Keratinocyte (primary cell): ENCODE measurements at regions not wholly inside any gene's neighbourhood (a gene's known extent, or its start where the extent isn't known, plus 50 kb on each side); places are given as distances from the start of the nearest gene placed in this dataset.

Source experiments
- DNase-seq: peaks from one replicate; pipeline ENCODE4 v3.0.0-alpha.2; 2011; ENCODE audit warnings: low read depth, missing footprints, low spot score
- FAIRE-seq: peaks from 2 replicates; lab custom pipeline; 2011; peaks lifted over from hg19 to GRCh38; lab: Jason Lieb, UNC
- H2AFZ ChIP-seq: 2 replicates; pipeline ENCODE4 v1.6.0; 2012; ENCODE audit warnings: low read length, control low read depth, inconsistent platforms; ENCODE audit not compliant: control insufficient read depth
- H3K27ac ChIP-seq: 2 replicates; pipeline ENCODE4 v1.5.1; 2011; ENCODE audit warnings: low read length; ENCODE audit not compliant: control insufficient read depth, insufficient read depth
- H3K27me3 ChIP-seq: 3 replicates; pipeline ENCODE4 v1.6.0; 2011; ENCODE audit warnings: low read length; ENCODE audit not compliant: control insufficient read depth, insufficient read depth; ENCODE audit errors: extremely low read depth
- H3K36me3 ChIP-seq, 2 experiments: 2 replicates in 1 of 2; 3 replicates in 1 of 2; pipeline ENCODE4 v1.5.1; 2011; ENCODE audit warnings: low read length in 2 of 2, mild to moderate bottlenecking in 1 of 2; ENCODE audit not compliant: control insufficient read depth in 2 of 2, insufficient read depth in 2 of 2; ENCODE audit errors: extremely low read depth in 1 of 2
- H3K4me1 ChIP-seq: 3 replicates; pipeline ENCODE4 v1.5.1; 2011; ENCODE audit warnings: low read length; ENCODE audit not compliant: control insufficient read depth, insufficient read depth; ENCODE audit errors: extremely low read depth
- H3K4me2 ChIP-seq: 3 replicates; pipeline ENCODE4 v1.6.0; 2011; ENCODE audit warnings: low read depth, low read length; ENCODE audit not compliant: control insufficient read depth, insufficient read depth; ENCODE audit errors: extremely low read depth
- H3K4me3 ChIP-seq, 3 experiments: fragments of 200-600 bp in 1 of 3; sonication (generic) in 1 of 3; 2 replicates in 2 of 3; 3 replicates in 1 of 3; pipeline ENCODE4 v1.5.1; 2011 to 2016; ENCODE audit warnings: low read length in 3 of 3, mild to moderate bottlenecking in 3 of 3, control low read depth in 2 of 3, inconsistent platforms in 1 of 3, low read depth in 1 of 3, mixed read lengths in 1 of 3, mixed run types in 1 of 3, moderate library complexity in 1 of 3; ENCODE audit not compliant: control insufficient read depth in 2 of 3, insufficient read depth in 2 of 3; ENCODE audit errors: extremely low read depth in 1 of 3
- H3K79me2 ChIP-seq: 2 replicates; pipeline ENCODE4 v1.6.0; 2012; ENCODE audit warnings: low read length; ENCODE audit not compliant: control insufficient read depth, insufficient read depth
- H3K9ac ChIP-seq: 3 replicates; pipeline ENCODE4 v1.6.0; 2011; ENCODE audit warnings: low read length; ENCODE audit not compliant: control insufficient read depth, insufficient read depth; ENCODE audit errors: extremely low read depth
- H3K9me1 ChIP-seq: 3 replicates; pipeline ENCODE4 v1.6.0; 2011; ENCODE audit warnings: low read length; ENCODE audit not compliant: control insufficient read depth, insufficient read depth; ENCODE audit errors: extremely low read depth
- H3K9me3 ChIP-seq: 2 replicates; pipeline ENCODE4 v1.5.1; 2012; ENCODE audit warnings: low read depth, low read length; ENCODE audit not compliant: control insufficient read depth
- H4K20me1 ChIP-seq: 3 replicates; pipeline ENCODE4 v1.6.0; 2011; ENCODE audit warnings: low read length; ENCODE audit not compliant: control insufficient read depth, insufficient read depth; ENCODE audit errors: extremely low read depth
- EZH2 ChIP-seq: IDR thresholded peaks from one replicate; pipeline ENCODE4 v1.6.1; 2012; ENCODE audit warnings: inconsistent platforms, mild to moderate bottlenecking, low read length, moderate library complexity
- dilution Hi-C: fragments of 300-500 bp; cut with MboI; formaldehyde crosslinking; loops from one replicate; pipeline ENCODE4 v1.7.0; 2020; ENCODE audit warnings: low sequenced_read_pairs; ENCODE audit not compliant: extremely low pct_ligation_motif_present
- TF ChIP-seq, protein P1 (sequence below), 3 experiments: IDR thresholded peaks in 1 of 3; conservative IDR thresholded peaks in 1 of 3; optimal IDR thresholded peaks in 1 of 3; 2 replicates in 2 of 3; 3 replicates in 1 of 3; pipeline versions ENCODE3 to v1.5.1; 2011; ENCODE audit warnings: low read length in 3 of 3, mild to moderate bottlenecking in 3 of 3, moderate library complexity in 2 of 3, control low read depth in 1 of 3, inconsistent platforms in 1 of 3; ENCODE audit not compliant: insufficient read depth in 2 of 3; ENCODE audit errors: extremely low read depth in 1 of 3

DNA sequence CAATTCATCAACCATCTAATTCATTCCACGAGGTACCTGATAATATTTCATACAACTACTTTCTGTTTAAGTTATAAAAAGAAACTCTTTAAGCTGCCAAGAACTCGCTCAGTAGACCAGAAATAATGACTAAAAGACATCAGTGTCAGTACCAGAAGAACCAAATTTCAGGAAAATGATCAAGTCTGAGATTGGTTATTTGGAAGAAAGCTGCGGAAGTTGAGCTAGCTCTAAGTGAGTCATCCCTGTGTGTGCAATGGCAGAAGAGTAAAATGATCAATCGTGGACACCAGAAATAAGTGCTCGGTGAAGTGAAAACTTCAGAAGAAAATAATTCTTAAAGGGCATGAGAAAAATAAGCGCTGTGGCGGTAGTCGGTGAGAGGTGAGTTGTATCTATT lies 933.2 kb upstream of the CHORDC1 start:
- H3K36me3 ChIP-seq: no peaks in the 10 kb centered on the region
- peaks cover 14% of the 10 kb centered on the region for H3K4me1 ChIP-seq
- H4K20me1 ChIP-seq: no peaks in the 10 kb centered on the region
- H3K79me2 ChIP-seq: no peaks in the 10 kb centered on the region
- DNase-seq (no peak), FAIRE-seq (no peak)
- H3K9me1 ChIP-seq: no peaks in the 10 kb centered on the region
- H2AFZ ChIP-seq: no peak overlapping the region
- no peak overlapping the region for H3K4me3 ChIP-seq
- H3K4me2 ChIP-seq: no peak overlapping the region
- TF ChIP-seq, protein P1, sequence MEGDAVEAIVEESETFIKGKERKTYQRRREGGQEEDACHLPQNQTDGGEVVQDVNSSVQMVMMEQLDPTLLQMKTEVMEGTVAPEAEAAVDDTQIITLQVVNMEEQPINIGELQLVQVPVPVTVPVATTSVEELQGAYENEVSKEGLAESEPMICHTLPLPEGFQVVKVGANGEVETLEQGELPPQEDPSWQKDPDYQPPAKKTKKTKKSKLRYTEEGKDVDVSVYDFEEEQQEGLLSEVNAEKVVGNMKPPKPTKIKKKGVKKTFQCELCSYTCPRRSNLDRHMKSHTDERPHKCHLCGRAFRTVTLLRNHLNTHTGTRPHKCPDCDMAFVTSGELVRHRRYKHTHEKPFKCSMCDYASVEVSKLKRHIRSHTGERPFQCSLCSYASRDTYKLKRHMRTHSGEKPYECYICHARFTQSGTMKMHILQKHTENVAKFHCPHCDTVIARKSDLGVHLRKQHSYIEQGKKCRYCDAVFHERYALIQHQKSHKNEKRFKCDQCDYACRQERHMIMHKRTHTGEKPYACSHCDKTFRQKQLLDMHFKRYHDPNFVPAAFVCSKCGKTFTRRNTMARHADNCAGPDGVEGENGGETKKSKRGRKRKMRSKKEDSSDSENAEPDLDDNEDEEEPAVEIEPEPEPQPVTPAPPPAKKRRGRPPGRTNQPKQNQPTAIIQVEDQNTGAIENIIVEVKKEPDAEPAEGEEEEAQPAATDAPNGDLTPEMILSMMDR (optimal IDR thresholded peaks at IDR 0.05 in 1 of 3, IDR thresholded peaks at IDR 0.05 in 1 of 3, conservative IDR thresholded peaks at IDR 0.05 in 1 of 3; ENCODE audit: extremely low read depth in 1 of 3, insufficient read depth in 2 of 3, low read length in 3 of 3): no peak
- no peak for TF ChIP-seq EZH2
- dilution Hi-C loops: no loop called here
- H3K9me3 ChIP-seq: no peaks in the 10 kb centered on the region
- H3K9ac ChIP-seq: no peak overlapping the region
- no peak overlapping the region for H3K27ac ChIP-seq
- no peaks in the 10 kb centered on the region for H3K27me3 ChIP-seq

DNA sequence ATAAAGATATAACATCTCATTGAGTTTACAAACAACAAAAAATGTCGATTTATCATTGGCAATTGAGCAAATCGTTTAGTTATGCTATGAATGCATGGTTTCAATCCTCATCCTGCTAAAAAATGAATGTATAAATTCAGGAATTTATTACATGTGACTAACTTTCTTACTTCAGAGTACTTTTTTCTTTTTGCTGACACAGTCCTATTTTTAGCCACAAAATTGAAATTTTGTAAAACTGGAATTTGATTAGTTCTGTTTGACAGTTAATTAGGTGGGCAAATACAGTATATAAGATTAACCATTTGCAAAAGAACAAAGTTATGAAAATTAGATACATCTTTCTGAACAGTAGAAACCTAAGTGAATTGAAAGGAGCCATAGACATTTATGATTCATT lies 925.0 kb upstream of the CHORDC1 start:
- no peak overlapping the region for H2AFZ ChIP-seq
- FAIRE-seq: no peak
- dilution Hi-C loops: no loop called here

More for the DNA sequence above, 925.0 kb upstream of the CHORDC1 start:
- H3K4me1 ChIP-seq: no peaks in the 10 kb centered on the region
- no peaks in the 10 kb centered on the region for H3K79me2 ChIP-seq
- no peaks in the 10 kb centered on the region for H4K20me1 ChIP-seq
- no peak for TF ChIP-seq EZH2
- TF ChIP-seq, protein P1 (optimal IDR thresholded peaks at IDR 0.05 in 1 of 3, IDR thresholded peaks at IDR 0.05 in 1 of 3, conservative IDR thresholded peaks at IDR 0.05 in 1 of 3; ENCODE audit: extremely low read depth in 1 of 3, insufficient read depth in 2 of 3, low read length in 3 of 3): no peak
- H3K9ac ChIP-seq: no peak overlapping the region
- no peaks in the 10 kb centered on the region for H3K36me3 ChIP-seq
- no peaks in the 10 kb centered on the region for H3K27me3 ChIP-seq
- H3K27ac ChIP-seq: no peak overlapping the region
- no peak overlapping the region for H3K4me2 ChIP-seq
- no peak for DNase-seq
- H3K9me1 ChIP-seq: no peaks in the 10 kb centered on the region
- H3K9me3 ChIP-seq: no peaks in the 10 kb centered on the region
- no peak overlapping the region for H3K4me3 ChIP-seq
